OCI-LY3 (cell line): ENCODE measurements at regions not wholly inside any gene's neighbourhood (a gene's known extent, or its start where the extent isn't known, plus 50 kb on each side); places are given as distances from the start of the nearest gene placed in this dataset.

Experiments
- H2AFZ ChIP-seq: fragments of 200-600, 300-600 bp; shearing (Covaris generic); 2 replicates; pipeline ENCODE4 v1.6.0; 2014; ENCODE audit warnings: antibody characterized with exemption, low read depth, low read length
- H3K27ac ChIP-seq: fragments of 200-600, 300-600 bp; sonication (generic); 2 replicates; pipeline ENCODE4 v1.5.1; 2014; ENCODE audit warnings: mild to moderate bottlenecking, low read length, moderate library complexity, mixed read lengths
- H3K27me3 ChIP-seq: fragments of 200-600, 300-600 bp; sonication (generic); 2 replicates; pipeline ENCODE4 v1.6.1; 2014; ENCODE audit warnings: low read depth, low read length, mixed read lengths
- H3K36me3 ChIP-seq: fragments of 200-600, 300-600 bp; sonication (generic); replicated peaks from 2 replicates; pipeline ENCODE3; 2014; ENCODE audit warnings: low read depth, low read length, mixed read lengths
- H3K4me1 ChIP-seq: fragments of 300-600, 200-600 bp; sonication (generic); 2 replicates; pipeline ENCODE4 v1.6.1; 2014; ENCODE audit warnings: low read length, mixed read lengths
- H3K4me2 ChIP-seq: fragments of 200-600, 300-600 bp; sonication (generic); 2 replicates; pipeline ENCODE4 v1.6.1; 2014; ENCODE audit warnings: low read length, mixed read lengths
- H3K4me3 ChIP-seq: fragments of 300-600, 200-600 bp; sonication (generic); 2 replicates; pipeline ENCODE4 v1.5.1; 2014; ENCODE audit warnings: antibody characterized with exemption, mild to moderate bottlenecking, low read length, moderate library complexity
- H3K79me2 ChIP-seq: fragments of 300-600, 200-600 bp; shearing (Covaris generic); 2 replicates; pipeline ENCODE4 v1.6.1; 2014; ENCODE audit warnings: mild to moderate bottlenecking, low read length, mixed read lengths
- H3K9ac ChIP-seq: fragments of 300-600, 200-600 bp; shearing (Covaris generic); 2 replicates; pipeline ENCODE4 v1.6.0; 2014; ENCODE audit warnings: mild to moderate bottlenecking, low read length, moderate library complexity
- H3K9me3 ChIP-seq: fragments of 200-600, 300-600 bp; shearing (Covaris generic); 2 replicates; pipeline ENCODE4 v1.6.1; 2014; ENCODE audit warnings: low read length, mixed read lengths; ENCODE audit not compliant: insufficient read depth
- H4K20me1 ChIP-seq: fragments of 200-600, 300-600 bp; sonication (generic); 2 replicates; pipeline ENCODE4 v1.6.1; 2016; ENCODE audit warnings: low read length, mixed read lengths; ENCODE audit not compliant: insufficient read depth
- EZH2phosphoT487 ChIP-seq: fragments of 200-600 bp; shearing (Covaris generic); IDR thresholded peaks from 2 replicates; pipeline ENCODE4 v1.6.1; 2018; ENCODE audit warnings: antibody characterized with exemption, mixed run types, low read depth
- TF ChIP-seq, protein P1 (sequence below): fragments of 200-600, 300-600 bp; sonication (generic); IDR thresholded peaks from 2 replicates; pipeline ENCODE4 v1.5.1; 2014; ENCODE audit warnings: antibody characterized with exemption, low read length, low read depth

DNA sequence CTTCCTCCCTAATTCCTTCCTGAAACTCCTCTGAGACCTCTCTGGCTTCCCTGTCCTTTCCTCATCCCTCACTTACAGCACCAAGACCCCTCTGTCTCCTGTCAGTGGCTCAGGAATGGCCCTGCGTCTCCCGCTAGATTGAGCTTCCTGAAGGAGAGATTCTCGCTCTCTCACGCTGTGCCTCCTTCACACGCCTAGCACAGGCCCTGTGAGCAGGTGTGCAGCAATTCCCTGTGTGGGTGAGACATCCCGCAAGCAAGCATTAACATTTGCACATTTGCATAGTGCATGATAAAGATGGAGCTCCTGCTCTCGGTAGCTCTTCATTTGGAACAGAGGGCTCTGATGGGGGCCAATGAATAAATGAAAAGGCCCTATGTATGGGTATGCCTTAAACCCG, 159.8 kb downstream of the ADAMTS15 start:
- Histone ChIP-seq H3K27me3 (no peaks in the 10 kb centered on the region), H3K4me2 (no peak overlapping the region), H2AFZ (no peak overlapping the region), H3K9me3 (no peaks in the 10 kb centered on the region), H3K9ac (no peak overlapping the region), H3K4me1 (no peaks in the 10 kb centered on the region), H4K20me1 (no peaks in the 10 kb centered on the region), H3K36me3 (no peaks in the 10 kb centered on the region), H3K4me3 (no peak overlapping the region), H3K79me2 (no peaks in the 10 kb centered on the region), H3K27ac (no peak overlapping the region)
- TF ChIP-seq, protein P1, sequence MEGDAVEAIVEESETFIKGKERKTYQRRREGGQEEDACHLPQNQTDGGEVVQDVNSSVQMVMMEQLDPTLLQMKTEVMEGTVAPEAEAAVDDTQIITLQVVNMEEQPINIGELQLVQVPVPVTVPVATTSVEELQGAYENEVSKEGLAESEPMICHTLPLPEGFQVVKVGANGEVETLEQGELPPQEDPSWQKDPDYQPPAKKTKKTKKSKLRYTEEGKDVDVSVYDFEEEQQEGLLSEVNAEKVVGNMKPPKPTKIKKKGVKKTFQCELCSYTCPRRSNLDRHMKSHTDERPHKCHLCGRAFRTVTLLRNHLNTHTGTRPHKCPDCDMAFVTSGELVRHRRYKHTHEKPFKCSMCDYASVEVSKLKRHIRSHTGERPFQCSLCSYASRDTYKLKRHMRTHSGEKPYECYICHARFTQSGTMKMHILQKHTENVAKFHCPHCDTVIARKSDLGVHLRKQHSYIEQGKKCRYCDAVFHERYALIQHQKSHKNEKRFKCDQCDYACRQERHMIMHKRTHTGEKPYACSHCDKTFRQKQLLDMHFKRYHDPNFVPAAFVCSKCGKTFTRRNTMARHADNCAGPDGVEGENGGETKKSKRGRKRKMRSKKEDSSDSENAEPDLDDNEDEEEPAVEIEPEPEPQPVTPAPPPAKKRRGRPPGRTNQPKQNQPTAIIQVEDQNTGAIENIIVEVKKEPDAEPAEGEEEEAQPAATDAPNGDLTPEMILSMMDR: no peak
- TF ChIP-seq EZH2phosphoT487: no peak

DNA sequence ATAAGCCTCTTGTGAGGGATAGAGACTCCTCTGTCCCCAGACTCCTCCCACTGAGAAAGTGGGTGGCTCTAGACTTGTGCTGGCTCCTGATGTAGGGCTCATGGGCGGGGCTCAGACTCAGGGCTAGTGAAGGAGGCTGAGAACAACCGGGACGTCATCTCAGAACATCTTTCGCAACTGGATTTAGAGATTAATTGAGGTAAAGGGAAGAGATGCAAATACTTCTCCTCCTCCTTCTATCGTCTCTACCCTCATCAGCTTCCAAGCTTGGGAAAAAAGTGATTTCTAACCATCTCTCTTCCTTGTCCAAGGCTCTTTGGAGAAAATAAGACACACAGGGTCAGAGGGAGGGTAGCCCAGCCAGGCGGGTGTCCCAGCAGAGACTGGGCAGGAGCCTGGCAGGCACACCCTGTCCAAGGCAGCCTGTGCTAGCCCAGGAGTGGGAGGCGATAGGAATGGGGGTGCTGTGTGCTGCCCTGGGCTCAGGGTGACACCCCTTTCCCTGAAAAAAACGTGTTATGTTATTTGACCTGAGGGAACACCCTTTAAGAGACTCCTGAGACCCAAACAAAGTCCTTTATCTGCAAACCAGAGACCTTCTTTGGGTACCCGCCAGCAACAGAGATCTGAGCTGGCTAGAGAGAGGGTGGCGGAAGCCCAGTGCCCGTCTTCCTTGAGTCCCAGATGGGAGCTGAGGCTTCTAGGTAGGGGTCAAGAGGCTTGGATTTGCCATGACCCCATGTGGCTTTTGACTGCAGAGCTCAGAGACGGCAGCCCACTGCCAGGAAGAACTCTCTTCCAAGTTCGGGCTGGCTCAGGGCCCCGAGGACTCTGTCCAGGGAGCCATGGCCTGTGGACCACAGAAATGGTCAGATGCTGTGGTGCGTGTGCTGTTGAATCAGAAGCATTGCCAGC, 160.9 kb downstream of the ADAMTS15 start:
- no peak overlapping the region for H3K4me3 ChIP-seq
- no peaks in the 10 kb centered on the region for H3K27me3 ChIP-seq
- no peaks in the 10 kb centered on the region for H4K20me1 ChIP-seq
- no peak overlapping the region for H2AFZ ChIP-seq
- H3K9me3 ChIP-seq: no peaks in the 10 kb centered on the region
- H3K36me3 ChIP-seq: no peaks in the 10 kb centered on the region
- H3K79me2 ChIP-seq: no peaks in the 10 kb centered on the region
- H3K27ac ChIP-seq: no peak overlapping the region
- no peak overlapping the region for H3K4me2 ChIP-seq
- no peak overlapping the region for H3K9ac ChIP-seq
- no peak for TF ChIP-seq EZH2phosphoT487
- TF ChIP-seq, protein P1: no peak
- no peaks in the 10 kb centered on the region for H3K4me1 ChIP-seq

DNA sequence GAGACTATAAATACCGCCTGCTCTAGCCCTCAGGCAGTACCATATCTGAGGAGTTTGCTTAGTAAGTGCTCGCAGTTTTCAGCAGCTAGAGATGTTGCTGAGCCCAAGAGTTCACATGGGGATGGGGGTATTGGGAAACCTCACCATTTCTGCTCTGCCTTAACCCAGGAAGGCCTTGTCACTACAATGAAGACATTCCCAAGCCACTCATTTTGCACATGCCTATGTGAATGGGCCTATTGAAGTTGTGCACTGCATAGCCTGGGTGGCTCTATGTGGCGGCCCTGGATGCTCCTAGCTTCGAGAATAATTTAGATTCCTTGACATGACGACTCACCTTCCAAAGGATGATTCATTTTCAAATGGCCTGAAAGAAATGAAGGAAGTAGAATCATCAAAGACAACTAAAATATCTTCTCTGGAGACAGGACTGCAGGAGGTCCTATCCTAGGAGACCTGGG, 163.4 kb downstream of the ADAMTS15 start:
- Histone ChIP-seq H3K4me1 (peaks cover 9% of the 10 kb centered on the region), H3K4me2 (no peak overlapping the region), H2AFZ (no peak overlapping the region), H4K20me1 (no peaks in the 10 kb centered on the region), H3K27me3 (0 out of 2 replicates have a peak, but pooled peaks cover 2% of the 10 kb centered on the region), H3K9ac (no peak overlapping the region), H3K79me2 (no peaks in the 10 kb centered on the region), H3K27ac (no peak overlapping the region), H3K4me3 (no peak overlapping the region), H3K36me3 (no peaks in the 10 kb centered on the region), H3K9me3 (no peaks in the 10 kb centered on the region)
- TF ChIP-seq, protein P1: no peak
- TF ChIP-seq EZH2phosphoT487: no peak

DNA sequence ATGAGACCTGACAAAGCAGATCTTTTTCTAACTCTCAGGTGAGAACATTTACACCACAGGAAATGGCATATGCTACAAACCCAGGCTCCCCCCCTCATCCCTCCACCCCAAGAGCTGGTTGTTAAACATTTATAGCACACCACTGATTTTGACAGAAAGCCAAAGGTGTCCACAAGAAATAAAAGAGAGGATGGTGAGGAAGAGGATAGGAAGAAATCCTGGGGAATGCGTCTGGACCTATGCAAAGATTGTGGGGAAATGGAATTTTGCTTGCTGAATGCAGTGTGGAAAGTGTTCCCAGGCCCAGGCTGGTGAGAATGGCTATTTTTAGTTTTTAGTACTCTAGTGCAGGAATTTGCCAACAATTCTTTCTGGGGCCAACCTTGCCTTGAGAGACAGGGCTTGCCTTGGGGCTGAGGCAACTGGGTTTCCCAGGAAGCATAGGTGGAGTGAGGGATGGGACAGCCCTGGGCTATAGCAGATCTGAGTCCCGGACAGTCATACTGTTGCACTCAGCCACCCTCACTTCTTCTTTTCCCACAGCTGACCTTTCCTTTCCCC, 163.9 kb downstream of the ADAMTS15 start:
- Histone ChIP-seq H3K4me1 (peaks cover 12% of the 10 kb centered on the region), H3K4me2 (no peak overlapping the region), H4K20me1 (no peaks in the 10 kb centered on the region), H3K27ac (no peak overlapping the region), H3K36me3 (no peaks in the 10 kb centered on the region), H3K9ac (no peak overlapping the region), H3K9me3 (no peaks in the 10 kb centered on the region), H3K27me3 (0 out of 2 replicates have a peak, but pooled peaks cover 2% of the 10 kb centered on the region), H3K79me2 (no peaks in the 10 kb centered on the region), H3K4me3 (no peak overlapping the region), H2AFZ (no peak overlapping the region)
- TF ChIP-seq, protein P1: no peak
- no peak for TF ChIP-seq EZH2phosphoT487
